ENCODE measurements at regions not wholly inside any gene's neighbourhood (a gene's known extent, or its start where the extent isn't known, plus 50 kb on each side); places are given as distances from the start of the nearest gene placed in this dataset.

DNA sequence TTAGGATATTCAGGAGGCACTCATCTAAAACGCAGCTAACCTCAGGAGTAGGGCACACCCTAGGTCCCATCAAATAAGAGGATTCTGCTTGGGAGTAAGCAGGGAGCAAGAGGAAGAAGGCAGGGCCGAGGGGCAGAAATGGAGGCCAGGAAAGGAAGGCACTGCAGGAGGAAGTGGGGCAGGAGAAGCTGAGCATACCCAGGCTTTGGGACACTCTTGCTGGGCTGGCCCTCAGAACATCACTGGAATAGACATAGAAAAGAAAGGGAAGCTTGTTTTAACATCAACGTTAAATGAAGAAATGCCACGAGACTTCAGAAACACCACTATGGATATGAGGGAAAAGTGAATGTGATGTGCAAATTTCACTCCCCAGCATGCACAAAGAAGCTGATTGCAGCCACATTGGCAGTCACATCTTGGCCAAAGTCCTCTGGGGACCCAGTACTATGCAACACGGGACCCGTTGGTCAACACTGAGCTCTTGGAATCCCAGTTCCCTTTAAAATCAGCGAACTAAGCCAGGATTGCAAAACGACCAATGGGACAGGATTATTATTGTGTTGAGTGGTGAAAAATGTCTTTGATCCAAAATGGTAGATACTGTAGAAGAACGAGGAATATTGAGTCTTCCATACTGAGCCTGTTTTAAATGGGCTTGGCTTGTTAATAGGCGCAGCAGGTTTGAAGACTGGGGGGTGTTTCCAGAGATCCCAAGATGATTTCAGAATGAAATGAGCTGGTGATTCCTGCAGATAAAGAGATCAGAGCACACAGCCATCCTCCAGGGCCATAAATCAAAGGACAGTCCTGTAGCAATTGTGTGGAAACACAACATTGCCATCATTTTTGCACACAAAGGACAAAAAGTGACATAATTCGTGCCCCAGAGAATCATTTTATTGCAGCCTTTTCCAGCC, 152.4 kb downstream of the TOMM20 start:
- DNase-seq (ENCODE audit: low spot score) = no peak

DNA sequence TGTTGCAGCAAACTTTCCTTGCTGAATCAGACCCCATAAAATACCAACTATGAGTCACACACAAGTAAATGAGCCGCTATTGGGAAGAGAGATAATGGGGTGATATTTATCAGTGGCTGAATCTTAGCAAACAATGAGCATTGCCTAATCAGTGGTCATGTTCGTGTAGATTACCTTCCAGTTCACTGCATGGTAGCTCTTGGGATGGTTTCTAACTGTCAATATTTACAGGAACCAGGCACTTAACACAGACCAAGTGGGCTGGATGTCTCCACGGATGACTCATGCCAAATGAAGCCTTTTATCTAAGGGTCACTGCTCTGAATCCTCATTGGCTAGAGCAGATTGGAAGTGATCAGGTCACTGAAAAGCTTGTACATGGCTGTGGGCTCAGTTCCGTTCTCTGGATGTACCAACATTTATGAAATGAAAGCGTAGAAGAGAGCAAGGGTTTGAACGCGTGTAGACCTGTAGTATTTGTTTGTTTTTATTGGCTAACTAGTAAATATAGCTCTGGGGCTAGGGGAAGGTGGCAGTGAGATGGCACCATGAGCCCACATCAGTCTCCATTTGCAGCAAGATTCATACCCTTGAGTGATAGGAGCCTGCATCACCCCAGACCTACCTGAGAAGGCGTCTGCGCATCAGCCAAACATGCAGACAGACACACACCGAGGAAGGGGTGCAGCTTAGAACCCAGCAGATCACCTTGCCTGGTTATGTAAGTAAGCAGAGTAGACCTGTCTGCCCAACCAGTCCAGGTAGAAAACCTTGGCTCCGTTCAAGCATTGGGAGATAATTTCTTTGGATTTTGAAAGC, 153.3 kb downstream of the TOMM20 start:
- no peak for DNase-seq (ENCODE audit: low spot score)

DNA sequence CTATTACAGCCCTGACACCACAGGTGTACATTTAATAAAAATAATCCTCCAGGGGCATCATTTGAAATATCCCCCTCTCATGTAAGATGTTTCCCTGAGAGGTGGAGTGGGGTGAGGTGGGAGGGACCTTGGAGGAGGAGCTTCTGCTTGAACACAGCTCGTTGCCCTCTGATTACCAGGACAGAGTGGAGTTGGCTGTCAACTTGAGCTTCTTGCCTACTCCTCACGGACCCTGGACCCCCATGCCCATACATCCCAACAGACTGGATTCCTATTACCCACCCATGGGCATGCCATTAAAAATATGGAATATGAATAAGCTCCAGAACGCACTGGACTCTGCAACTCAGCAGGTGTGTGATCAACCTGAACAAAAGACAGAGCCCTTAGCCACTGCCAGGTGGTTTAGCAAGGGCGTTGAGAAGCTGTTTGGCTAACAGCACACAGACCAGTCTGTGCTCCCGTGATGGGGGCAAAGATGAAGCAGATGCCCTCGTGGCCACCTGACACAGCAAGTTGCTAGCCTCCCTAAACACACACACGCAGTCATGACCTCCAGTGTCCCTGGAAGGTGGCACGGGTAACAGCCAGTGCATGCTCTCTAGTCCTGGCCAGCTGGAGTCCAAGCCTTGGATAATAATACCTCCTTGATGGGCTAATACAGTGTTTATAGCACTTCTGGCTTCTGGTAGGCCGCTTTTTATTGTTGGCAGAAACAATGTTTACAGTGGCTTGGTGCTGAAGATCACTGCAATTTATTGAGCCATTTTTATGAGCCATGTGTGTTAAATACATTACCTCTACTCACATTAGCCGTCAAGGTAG, 155.0 kb downstream of the TOMM20 start:
- no peak for DNase-seq (ENCODE audit: low spot score)

DNA sequence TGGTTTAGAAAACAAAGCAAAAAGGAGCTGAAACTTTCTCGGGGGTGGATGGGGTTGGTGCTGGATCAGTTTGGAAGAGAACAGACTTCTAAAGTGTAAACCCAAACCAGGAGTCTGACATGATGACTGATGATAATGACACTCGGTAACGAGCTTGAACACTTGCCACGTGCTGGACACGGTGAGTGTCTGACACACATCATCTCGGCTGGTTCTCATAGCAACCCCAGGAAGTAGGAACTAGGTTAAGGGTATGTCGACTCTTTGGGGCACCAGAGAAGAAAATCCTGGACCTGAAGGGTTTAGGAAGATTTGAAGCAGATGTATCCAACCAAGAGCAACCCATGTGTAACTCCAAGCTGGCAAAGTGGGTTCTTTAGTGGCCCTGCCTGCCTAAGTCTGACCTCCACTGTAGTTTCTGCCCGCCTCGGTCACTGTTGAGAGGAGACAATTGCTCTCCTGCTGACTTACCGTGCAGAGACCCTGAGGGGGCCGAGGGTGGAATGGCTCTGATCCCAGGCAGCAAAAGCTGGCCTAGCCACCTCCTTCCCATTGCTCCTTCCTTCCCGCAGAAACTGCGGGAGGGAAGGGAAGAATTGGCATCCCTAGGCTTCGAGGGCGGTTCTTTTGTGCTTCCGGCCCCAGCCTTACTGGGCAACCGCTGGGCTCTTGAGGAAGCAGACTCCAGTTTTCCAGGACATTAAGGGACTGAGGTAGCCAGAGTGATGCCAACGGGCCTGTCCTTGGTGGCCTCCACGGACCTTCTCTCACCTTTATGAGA, 156.0 kb downstream of the TOMM20 start:
- DNase-seq (ENCODE audit: low spot score) = no peak

DNA sequence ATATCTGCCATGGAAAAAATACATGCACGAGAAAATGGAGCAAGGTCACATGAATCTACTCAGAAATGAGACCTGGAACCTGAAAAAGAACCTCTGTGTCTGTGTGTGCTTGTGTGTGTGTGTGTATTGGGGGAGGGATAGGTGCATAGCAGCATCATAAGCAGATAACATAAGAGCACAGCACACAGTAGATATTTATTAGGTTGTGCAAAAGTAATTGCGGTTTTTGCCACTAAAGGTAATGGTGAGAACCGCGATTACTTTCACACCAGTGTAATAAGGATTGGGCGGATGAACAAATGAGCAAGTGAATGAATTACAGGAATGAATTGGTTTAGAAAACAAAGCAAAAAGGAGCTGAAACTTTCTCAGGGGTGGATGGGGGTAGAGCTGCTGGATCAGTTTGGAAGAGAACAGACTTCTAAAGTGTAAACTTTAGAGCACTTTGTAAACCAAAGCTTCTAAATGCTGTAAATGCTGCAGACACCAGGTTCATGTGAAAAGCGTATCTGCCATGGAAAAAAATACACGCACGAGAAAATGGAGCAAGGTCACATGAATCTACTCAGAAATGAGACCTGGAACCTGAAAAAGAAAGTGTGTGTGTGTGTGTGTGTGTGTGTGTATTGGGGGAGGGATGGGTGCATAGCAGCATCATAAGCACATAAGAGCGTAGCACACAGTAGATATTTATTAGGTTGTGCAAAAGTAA, 156.9 kb downstream of the TOMM20 start:
- DNase-seq (ENCODE audit: low spot score) = no peak

DNA sequence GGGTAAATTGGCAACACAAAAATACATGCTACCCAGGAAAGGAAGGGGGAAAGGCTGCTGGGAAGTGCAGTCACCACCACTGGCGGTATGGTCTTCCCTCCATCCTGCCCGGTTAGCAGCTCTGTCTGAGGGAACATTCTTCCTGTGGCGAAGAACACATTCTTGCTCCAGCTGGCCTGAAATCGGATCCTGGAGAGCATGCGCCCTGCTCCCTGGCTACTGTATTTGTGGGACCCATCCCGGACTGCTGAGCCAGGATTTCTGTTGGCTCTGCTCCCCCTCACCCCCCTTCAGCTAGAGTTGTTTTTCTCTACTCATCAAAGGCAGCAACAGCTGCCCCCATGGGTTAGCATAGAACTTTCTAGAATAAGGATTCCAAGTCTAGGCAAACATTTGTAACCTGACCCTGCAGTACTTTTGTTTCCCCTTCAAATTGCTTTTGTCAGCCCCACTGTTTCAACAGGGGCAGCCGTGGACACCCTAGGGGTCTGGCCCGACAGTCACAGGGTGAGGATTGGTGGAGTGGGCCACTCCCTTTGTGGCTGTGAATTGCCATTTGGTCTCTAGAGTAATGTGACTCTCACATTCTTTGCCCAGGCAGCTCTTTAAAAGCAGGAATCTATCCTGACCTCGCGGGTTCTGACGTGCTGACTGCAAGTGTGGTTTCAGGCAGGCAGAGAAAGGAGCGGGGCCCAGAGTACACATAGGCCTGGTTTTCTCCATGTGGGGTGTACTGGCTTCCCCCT, 157.7 kb downstream of the TOMM20 start:
- DNase-seq (ENCODE audit: low spot score) = peak; percentile 77

DNA sequence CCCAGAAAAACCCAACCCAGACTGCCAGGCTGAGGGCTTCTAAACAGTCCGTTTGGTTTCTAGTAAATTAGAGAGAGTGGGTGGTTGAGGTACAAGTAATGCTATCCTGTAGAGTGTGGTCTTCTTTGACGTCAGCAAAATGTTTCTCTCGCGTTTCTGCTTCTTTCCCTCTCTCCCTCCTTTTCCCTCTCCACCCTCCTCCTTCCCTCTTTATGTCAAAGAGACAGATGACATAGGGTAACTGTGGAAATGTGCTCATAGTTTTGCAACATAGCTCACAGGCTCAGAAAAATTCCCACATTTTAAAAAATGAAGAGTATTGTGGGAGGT, 158.3 kb downstream of the TOMM20 start:
- peak; percentile 42 for DNase-seq (ENCODE audit: low spot score)

DNA sequence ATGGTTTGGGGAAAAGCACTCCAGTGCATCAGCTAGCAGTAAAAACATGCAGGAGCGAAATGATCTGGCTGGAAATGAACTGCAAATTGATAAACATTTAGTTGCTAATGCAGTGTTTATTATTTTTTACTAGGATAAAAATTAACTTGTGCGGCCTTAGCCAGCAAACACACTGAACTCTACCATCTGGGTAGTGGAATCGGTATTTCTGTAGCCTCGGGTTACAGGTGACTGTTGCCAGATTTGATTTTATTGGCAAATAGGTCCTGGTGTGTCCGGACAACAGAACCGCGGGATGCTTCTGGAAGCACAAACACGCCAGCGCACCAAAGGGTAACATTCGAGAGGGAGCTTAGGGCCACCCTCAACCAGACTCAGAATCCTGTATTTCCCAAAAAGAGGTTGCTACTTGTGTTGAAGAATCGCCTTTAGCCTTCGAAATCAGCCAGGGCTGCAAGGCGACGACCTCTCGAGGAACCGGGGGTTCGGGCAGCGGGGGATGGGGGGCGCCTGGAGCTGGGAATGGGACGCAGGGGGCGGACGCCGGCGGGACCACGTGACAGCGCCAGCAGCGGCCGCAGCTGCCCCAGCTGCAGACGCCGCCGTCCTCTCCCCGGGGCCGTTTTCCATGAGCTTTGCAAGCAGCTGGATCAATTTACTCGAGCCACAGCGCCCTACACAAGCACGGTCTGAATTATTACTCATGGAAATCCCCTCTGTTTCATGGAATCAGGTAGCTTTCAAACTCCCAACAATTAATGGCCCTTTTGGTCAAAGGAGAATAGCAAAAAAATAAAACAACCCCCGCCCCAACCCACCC, 158.8 kb downstream of the TOMM20 start:
- peak; percentile 84 for DNase-seq (ENCODE audit: low spot score)

DNA sequence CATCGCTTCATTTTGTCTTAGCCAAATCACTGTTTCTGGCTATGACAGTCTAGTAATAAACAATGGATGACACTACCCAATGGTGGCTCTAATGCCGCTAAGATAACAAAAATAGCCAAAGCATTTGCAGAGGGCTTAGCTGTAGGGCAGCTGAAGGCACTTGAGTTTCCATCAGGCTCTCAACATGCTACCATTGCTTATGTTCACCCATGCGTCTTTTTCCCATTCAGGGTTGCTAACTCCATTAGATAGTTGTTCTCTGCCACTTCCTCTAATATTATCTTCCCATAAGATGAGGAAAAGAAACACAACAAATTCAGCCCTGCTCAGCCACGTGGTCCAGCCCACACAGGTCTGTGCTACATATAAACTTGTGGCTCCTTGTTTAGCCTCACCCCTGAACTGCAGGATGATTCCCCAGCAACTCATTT, 159.6 kb downstream of the TOMM20 start:
- DNase-seq (ENCODE audit: low spot score) = peak; percentile 31

DNA sequence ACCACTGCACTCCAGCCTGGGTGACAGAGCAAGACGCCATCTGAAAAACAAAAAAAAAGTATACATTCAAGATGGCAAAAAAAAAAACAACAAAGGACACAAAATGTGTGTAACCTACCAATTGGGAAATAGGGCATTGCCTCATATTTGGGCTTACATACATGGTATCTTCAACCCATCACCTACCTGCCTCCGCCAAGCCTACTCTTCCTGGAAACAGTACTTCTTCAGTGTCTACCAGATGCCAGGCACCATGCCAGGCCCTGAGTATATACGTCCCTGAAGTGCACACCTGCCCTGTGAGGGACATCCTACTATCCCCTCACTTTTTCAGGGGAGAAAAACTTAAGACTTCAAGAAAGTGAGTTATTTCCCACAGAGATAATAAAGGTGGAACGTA, 160.2 kb downstream of the TOMM20 start:
- DNase-seq (ENCODE audit: low spot score) = no peak

DNA sequence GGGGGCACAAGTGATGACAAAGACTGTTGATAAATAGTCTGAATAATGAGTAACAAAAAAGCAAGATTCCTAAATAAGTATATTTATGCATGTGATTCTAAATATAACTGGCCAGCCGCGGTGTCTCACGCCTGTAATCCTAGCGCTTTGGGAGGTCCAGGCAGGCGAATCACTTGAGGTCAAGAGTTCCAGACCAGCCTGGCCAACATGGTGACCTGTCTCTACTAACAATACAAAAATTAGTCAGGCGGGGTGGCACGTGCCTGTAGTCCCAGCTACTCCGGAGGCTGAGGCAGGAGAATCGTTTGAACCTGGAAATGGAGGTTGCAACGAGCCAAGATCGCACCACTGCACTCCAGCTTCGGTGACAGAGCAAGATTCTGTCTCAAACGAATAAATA, 161.5 kb downstream of the TOMM20 start:
- DNase-seq (ENCODE audit: low spot score) = no peak

DNA sequence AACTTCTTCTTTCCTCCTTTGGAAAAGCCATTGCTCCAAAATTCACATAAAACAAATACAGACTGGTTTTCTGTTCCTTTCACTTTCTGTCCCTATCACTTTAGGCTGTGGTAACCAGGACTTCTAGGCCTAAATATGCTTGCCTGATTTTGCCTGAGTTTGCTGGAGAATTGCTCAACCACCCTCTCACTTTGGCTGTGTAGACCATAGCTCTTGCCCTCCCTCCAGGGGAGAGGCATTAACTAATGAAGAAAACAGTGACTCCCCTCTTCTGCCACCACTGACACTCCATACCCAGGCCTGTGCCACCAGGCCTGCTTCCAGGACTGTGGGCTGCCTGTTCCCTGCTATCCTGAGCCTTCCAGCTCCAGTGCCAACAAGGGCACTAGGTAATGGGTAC, 163.5 kb downstream of the TOMM20 start:
- DNase-seq (ENCODE audit: low spot score) = no peak

DNA sequence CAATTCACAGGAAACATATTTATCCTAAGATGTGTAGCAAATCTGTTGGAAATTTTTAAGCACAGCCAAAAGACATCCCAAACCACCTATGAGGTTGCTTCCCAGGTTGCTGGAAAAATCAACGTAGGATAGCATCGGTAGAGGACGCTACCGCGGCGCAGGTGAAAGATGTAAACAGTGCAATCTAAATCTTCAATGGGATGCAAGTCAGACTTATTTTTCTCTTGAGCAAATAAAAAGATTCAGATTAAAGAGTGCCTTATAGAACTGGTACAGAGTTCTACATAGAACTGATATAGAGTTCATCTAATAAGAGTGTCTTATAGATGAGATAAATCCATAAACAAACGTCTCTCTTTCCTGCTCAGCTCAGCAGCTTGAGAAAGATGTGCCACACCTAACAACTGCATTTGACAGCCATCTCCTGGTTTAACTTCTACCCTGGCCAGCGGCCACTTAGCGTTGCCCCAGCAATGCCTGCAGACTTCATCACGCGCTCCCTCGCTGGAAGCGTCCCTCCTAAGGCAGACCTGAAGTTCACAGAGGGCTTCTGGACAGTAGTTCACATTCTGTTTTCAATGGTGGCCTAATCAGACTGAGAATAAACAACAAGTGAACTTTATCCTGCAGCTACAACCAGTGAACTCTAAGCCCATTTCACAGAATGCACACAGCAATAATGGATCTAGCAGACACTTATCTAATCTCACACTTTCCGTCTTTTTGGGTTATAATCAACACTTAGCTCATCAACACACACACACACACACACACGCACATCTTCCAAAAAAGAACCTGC, 164.5 kb downstream of the TOMM20 start:
- DNase-seq (ENCODE audit: low spot score) = no peak

DNA sequence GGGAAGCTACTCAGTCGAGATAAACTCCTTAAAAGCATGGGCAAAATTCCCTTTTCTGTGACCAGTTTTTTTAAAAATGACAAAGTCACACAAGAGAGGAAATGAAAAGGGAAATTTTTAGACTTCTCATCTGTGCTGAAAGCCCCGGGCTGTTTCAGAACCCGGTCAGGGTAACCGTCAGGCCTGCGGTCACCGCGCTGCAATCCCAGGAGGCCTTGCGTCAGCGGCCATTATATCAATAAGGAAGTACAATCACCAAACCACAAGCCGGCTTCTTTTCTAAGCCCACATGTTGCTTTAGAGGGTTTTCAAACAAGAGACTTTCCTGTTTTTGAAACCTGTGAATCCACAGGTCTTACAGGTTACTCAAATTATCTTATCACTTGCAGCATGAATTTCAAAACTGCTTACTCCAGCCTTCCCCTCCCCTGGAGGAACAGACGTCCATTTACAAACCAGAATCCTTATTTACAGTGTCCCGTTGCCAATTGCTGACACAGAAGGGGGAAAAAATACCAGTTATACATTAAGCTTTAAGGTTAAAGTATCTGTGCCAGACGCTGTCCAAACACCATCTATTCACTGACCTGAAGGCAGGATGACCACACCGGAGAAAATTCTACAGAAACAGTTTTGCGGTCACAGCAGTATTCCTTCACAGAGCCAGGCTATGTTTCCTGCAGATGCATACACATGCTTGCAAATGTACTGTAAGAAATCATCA, 165.3 kb downstream of the TOMM20 start:
- DNase-seq (ENCODE audit: low spot score) = peak; percentile 60

DNA sequence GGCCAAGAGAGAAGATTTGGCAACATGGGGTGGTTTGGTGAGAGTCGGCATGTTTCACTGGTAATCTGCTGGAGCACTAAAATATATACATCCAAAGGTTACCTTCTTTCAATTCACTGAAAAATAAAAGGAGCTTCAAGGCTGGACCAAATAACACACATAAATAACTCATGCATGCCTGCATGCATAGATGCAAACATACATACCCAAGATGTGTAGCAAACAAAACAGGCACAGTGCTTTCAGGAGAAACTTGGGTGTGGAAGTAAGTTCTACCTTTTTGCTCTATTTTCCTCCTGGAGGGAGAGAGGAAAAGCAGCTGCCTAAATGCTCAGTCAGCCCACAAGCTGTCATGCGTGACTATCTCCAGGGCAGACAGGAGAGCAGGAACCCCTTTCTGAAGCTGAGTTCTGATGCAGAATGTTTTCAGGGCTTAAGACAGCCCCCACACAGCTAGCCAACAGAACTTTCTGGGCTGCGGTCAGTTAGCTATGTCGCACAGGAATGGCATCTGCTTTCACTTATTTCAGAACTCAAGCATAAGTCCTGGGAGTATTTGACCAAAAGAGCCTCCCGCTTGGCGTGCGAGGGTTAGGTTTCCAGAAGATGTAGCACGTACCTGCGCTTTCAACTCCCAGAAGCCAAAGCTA, 166.2 kb downstream of the TOMM20 start:
- DNase-seq (ENCODE audit: low spot score) = no peak

DNA sequence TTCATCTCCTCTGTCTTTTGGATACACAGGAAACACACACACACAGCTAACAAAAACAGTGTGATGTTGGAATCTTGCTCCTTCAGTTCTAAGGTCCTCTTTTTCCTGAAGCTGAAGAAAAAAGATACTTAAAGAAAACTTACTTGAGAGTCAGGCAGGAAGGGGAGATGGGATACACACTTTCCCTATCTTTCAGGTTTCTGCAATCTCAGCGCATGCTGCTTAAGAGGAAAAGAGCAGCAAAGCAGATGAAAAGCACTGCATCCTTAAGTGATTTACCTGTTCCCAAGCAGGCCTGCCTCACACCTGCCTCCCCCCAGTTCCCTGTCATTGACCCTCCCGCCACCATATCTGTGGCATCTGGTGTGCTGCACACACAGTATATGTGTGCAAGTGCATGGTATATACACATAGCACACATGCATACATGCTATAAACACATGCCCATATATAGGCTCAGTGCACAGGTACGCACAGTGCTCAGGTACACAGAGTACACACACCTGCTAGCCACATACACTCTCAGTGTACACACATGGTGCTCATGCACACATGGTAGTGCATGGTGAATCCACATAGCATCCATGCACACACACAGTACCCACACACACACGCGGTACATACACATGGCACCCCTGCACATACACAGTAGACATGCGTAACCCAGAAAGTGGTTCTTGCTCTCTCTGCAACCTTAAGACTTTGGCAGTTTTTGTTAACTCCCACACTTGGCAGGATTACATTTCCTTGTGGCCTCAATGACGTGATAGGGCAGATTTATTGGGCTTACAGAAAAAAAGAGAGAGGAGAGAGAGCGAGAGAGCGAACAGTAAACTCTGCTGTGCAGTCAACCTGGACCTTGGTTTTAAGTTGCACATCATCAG, 166.9 kb downstream of the TOMM20 start:
- no peak for DNase-seq (ENCODE audit: low spot score)

All from globus pallidus (tissue), 1 donor.